ENCODE measurements at regions not wholly inside any gene's neighbourhood (a gene's known extent, or its start where the extent isn't known, plus 50 kb on each side); places are given as distances from the start of the nearest gene placed in this dataset.

DNA sequence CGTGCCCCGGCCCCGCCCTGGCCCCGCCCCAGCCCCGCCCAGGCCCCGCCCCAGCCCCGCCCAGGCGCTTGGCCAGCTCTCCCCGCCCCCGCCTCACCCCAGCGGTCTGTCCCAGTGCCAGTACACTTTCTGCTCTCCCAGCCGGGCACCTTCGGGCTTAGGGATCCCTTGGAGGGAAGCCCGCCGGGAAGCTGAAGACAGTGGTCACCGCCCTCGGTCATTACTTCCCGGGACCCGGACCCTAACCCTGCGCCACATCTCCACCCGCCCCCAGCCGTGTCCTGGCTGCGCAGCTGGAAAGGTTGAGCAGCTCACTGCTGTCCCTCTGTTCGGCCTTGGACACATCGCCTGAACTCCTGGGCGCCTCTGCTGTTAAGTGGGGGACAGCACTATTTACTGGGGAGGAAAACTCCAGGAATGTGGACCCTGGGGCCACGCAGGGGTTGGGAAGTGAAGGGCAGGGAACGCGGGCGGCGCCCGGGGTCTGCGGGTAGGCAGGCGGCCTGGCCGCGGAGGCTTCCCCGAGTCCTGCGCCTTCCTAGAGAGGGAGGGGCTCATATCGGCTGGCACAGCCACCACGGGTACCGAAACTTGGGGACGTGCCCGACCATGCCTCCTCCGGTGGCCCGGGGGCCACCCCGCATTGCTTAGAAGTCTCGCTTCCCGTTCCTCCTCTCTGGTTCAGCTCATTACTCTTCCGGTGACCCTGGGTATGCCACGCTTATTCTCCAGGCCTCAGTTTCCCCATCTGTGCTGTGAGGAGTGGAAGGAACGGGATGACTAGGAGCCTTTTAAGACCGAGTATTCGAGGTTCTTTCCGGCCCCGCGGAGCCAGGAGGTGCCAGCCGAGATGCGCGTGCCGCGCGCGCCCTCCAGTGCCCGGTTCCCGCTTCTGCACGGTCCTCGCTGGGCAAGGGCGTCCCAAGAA, 121.0 kb downstream of the GYPC start:
- TF ChIP-seq TAF1 (IDR thresholded peaks at IDR 0.05; ENCODE audit: borderline replicate concordance, low read depth, low read length), result no peak
- no peak for TF ChIP-seq POLR2A (IDR thresholded peaks at IDR 0.05; ENCODE audit: low read depth, low read length)

Measured in GM12892 (cell line).